ENCODE measurements at regions not wholly inside any gene's neighbourhood (a gene's known extent, or its start where the extent isn't known, plus 50 kb on each side); places are given as distances from the start of the nearest gene placed in this dataset.

DNA sequence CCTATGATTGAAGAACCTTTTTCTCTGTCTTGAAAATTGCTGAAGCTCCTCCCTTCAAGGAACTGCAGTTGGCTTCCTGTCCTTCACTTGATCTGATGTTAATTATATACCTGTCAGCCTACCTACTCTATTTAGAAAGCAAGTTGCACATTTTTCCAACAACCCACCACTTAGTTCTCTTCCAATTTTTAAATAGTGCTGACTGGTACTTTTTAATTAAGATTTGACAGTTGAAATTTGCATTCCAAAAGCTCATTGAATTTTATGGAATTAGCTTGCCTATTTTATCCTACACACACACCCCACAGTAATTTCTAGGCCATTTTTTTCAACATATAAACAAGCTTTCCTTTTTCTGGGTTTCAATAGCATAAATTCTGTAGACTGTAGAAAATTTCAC, 820.3 kb upstream of the FAT3 start:
- TF ChIP-seq, protein P1, sequence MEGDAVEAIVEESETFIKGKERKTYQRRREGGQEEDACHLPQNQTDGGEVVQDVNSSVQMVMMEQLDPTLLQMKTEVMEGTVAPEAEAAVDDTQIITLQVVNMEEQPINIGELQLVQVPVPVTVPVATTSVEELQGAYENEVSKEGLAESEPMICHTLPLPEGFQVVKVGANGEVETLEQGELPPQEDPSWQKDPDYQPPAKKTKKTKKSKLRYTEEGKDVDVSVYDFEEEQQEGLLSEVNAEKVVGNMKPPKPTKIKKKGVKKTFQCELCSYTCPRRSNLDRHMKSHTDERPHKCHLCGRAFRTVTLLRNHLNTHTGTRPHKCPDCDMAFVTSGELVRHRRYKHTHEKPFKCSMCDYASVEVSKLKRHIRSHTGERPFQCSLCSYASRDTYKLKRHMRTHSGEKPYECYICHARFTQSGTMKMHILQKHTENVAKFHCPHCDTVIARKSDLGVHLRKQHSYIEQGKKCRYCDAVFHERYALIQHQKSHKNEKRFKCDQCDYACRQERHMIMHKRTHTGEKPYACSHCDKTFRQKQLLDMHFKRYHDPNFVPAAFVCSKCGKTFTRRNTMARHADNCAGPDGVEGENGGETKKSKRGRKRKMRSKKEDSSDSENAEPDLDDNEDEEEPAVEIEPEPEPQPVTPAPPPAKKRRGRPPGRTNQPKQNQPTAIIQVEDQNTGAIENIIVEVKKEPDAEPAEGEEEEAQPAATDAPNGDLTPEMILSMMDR (IDR thresholded peaks at IDR 0.05) = no peak
- TF ChIP-seq POLR2A (IDR thresholded peaks at IDR 0.05) = no peak
